Chondrocyte (in vitro differentiated cells): ENCODE measurements at regions not wholly inside any gene's neighbourhood (a gene's known extent, or its start where the extent isn't known, plus 50 kb on each side); places are given as distances from the start of the nearest gene placed in this dataset.
"Not testable (repeated sequence)": the region's sequence is repeated elsewhere in the genome, so short reads cannot be mapped to it uniquely, and the experiment has no call there.

Experiments
- DNase-seq: peaks from one replicate; pipeline ENCODE4 v3.0.0; 2021; ENCODE audit warnings: mixed read lengths, low spot score
- H3K27ac Mint-ChIP-seq: one replicate; pipeline ENCODE4 v1.8.0; 2021; ENCODE audit warnings: mild to moderate bottlenecking, moderate library complexity, mixed read lengths; ENCODE audit not compliant: unreplicated experiment
- H3K27me3 Mint-ChIP-seq: 2 replicates; pipeline ENCODE4 v1.8.0; 2021; ENCODE audit warnings: low read depth, mixed read lengths
- H3K36me3 Mint-ChIP-seq: 2 replicates; pipeline ENCODE4 v1.8.0; 2021; ENCODE audit warnings: low read depth, mixed read lengths
- H3K4me1 Mint-ChIP-seq: 2 replicates; pipeline ENCODE4 v1.8.0; 2021; ENCODE audit warnings: low read depth, mild to moderate bottlenecking, mixed read lengths
- H3K4me3 Mint-ChIP-seq: one replicate; pipeline ENCODE4 v1.8.0; 2021; ENCODE audit warnings: mild to moderate bottlenecking, moderate library complexity, mixed read lengths; ENCODE audit not compliant: unreplicated experiment
- H3K9me3 Mint-ChIP-seq: 2 replicates; pipeline ENCODE4 v1.8.0; 2021; ENCODE audit warnings: low read depth, mixed read lengths
- TF ChIP-seq, protein P1 (sequence below): fragments of 200-600 bp; sonication (generic); IDR thresholded peaks from 2 replicates; pipeline ENCODE4 v1.5.0; 2021; ENCODE audit warnings: antibody characterized with exemption, mild to moderate bottlenecking, moderate library complexity

DNA sequence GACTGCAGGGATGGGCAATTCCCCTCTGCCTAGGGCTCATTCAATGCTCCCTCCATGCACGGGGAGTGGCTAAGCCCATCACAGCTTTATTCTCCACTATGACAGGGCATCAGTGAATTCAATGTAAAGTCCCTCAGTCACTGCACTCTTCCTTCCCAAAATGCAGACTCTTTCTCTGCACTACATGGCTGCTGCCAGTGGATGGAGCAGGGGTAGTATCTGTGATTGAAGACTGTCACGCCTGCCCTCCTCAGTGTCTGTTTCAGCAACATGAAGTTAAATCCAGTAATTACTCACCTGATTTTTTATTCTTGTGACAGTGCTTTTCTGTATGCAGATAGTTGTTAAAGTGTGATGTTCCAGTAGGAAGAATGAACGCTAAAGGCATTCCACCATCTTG lies 1323.2 kb downstream of the AMY1C start:
- H3K9me3 Mint-ChIP-seq = peaks cover 6% of the 10 kb centered on the region
- H3K36me3 Mint-ChIP-seq = no peaks in the 10 kb centered on the region
- H3K27me3 Mint-ChIP-seq = no peaks in the 10 kb centered on the region
- DNase-seq = no peak
- H3K4me3 Mint-ChIP-seq = no peak overlapping the region
- no peak overlapping the region for H3K27ac Mint-ChIP-seq
- TF ChIP-seq, protein P1, sequence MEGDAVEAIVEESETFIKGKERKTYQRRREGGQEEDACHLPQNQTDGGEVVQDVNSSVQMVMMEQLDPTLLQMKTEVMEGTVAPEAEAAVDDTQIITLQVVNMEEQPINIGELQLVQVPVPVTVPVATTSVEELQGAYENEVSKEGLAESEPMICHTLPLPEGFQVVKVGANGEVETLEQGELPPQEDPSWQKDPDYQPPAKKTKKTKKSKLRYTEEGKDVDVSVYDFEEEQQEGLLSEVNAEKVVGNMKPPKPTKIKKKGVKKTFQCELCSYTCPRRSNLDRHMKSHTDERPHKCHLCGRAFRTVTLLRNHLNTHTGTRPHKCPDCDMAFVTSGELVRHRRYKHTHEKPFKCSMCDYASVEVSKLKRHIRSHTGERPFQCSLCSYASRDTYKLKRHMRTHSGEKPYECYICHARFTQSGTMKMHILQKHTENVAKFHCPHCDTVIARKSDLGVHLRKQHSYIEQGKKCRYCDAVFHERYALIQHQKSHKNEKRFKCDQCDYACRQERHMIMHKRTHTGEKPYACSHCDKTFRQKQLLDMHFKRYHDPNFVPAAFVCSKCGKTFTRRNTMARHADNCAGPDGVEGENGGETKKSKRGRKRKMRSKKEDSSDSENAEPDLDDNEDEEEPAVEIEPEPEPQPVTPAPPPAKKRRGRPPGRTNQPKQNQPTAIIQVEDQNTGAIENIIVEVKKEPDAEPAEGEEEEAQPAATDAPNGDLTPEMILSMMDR = no peak
- peaks cover 5% of the 10 kb centered on the region for H3K4me1 Mint-ChIP-seq

DNA sequence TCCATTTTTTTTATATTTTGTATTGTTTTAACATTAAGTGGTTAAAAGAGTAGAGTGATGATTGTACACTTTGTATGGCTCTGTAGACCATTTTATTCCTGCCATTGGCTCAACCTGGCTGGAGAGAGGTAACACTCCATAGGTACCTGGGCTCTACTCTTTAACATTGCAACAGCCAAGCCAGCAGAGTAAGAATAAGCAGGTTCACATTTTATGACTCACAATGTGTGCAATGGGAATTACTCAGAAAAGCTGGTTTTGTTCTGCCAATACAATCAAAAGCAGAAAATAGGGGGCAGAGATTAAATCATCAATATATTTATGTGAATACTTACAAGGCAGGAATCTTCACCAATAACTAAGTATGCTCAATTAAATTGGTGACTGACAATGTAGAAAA lies 1324.0 kb downstream of the AMY1C start:
- no peak overlapping the region for H3K27ac Mint-ChIP-seq
- H3K4me3 Mint-ChIP-seq = no peak overlapping the region
- H3K36me3 Mint-ChIP-seq = no peaks in the 10 kb centered on the region
- no peaks in the 10 kb centered on the region for H3K27me3 Mint-ChIP-seq
- H3K9me3 Mint-ChIP-seq = no peaks in the 10 kb centered on the region
- DNase-seq = no peak
- TF ChIP-seq, protein P1 = no peak
- no peaks in the 10 kb centered on the region for H3K4me1 Mint-ChIP-seq

DNA sequence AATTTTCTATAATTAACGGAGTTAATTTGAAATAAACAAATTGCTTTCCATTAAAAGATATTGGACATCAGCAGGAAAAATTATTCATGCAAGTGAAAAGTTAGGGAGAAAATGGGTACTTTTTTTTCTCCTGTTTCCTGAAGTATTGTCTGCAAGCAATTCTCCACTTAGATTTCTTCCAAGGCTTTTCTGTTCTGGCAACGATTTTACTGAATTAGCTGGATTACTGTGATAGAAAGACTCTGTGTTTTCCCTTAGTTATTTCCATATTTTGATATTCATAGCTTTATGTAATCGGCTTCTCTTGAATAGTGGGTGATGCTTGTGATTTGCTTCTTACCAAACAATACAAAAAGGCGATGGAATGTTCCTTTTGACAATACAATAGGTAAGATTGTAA lies 1333.9 kb downstream of the AMY1C start:
- TF ChIP-seq, protein P1 = no peak
- Mint-ChIP-seq H3K4me3 (no peak overlapping the region), H3K27ac (no peak overlapping the region), H3K9me3 (no peaks in the 10 kb centered on the region), H3K36me3 (no peaks in the 10 kb centered on the region), H3K4me1 (no peaks in the 10 kb centered on the region), H3K27me3 (no peaks in the 10 kb centered on the region)
- no peak for DNase-seq

DNA sequence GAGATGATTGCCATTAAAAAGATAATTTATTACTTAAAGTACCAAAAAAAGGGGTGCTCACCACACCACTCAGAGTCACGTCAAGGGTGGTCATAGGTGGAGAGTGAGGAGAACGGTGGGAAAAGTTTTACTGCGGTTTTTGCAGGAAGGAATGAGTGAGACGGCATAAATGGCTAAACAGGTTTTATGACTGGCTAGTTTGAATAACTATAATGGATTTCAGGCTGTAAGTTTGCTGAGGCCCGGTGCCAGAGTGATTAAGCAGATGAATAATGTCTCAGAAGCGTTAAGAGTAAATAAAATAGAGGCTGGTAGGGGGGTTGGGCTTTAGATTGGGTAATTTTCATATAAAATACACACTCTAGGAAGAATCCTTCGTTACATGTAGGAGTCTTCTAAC lies 1337.8 kb downstream of the AMY1C start:
- no peaks in the 10 kb centered on the region for H3K27me3 Mint-ChIP-seq

DNA sequence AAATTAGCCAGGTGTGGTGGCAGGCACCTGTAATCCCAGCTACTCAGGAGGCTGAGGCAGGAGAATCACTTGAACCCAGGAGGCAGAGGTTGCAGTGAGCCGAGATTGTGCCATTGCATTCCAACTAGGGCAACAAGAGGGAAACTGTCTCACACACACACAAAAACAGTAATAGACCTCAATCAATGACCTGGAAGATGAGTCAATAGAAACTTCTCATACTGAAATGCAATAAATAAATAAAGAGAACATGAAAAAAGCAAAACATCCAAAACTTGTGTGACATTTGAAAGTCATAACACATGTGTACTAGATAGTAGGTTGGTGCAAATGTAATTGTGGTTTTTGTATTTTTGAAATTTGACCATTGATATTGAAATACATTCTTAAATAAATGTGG lies 1338.5 kb downstream of the AMY1C start:
- no peak overlapping the region for H3K4me3 Mint-ChIP-seq
- no peaks in the 10 kb centered on the region for H3K36me3 Mint-ChIP-seq
- no peaks in the 10 kb centered on the region for H3K27me3 Mint-ChIP-seq
- TF ChIP-seq, protein P1 = no peak
- H3K4me1 Mint-ChIP-seq = no peaks in the 10 kb centered on the region
- no peak overlapping the region for H3K27ac Mint-ChIP-seq
- no peaks in the 10 kb centered on the region for H3K9me3 Mint-ChIP-seq
- no peak for DNase-seq

More for the DNA sequence above, 1337.8 kb downstream of the AMY1C start:
- no peak overlapping the region for H3K4me3 Mint-ChIP-seq
- no peak overlapping the region for H3K27ac Mint-ChIP-seq
- H3K36me3 Mint-ChIP-seq = no peaks in the 10 kb centered on the region
- no peaks in the 10 kb centered on the region for H3K9me3 Mint-ChIP-seq
- no peaks in the 10 kb centered on the region for H3K4me1 Mint-ChIP-seq
- DNase-seq = no peak
- TF ChIP-seq, protein P1 = no peak

DNA sequence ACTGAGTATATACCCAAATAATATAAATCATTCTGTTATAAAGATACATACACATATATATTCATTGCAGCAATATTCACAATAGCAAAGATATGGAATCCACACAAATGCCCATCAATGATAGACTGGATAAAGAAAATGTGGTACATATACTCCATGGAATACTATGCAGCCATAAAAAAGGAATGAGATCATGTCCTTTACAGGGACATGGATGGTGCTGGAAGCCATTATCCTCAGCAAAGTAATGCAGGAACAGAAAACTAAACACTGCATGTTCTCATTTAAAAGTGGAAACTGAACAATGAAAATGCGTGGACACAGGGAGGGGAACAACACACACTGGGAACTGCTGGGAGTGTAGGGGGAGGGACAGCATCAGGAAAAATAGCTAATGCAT lies 1344.2 kb downstream of the AMY1C start:
- not testable (repeated sequence) for H3K27ac Mint-ChIP-seq, H3K27me3 Mint-ChIP-seq, H3K4me3 Mint-ChIP-seq, DNase-seq, H3K4me1 Mint-ChIP-seq, H3K36me3 Mint-ChIP-seq, H3K9me3 Mint-ChIP-seq
